NOMO-1 (cell line): ENCODE measurements at regions not wholly inside any gene's neighbourhood (a gene's known extent, or its start where the extent isn't known, plus 50 kb on each side); places are given as distances from the start of the nearest gene placed in this dataset.
"Not testable (repeated sequence)": the region's sequence is repeated elsewhere in the genome, so short reads cannot be mapped to it uniquely, and the experiment has no call there.

ENCODE experiments used
- DNase-seq, 2 experiments: peaks; one replicate each; lab custom pipeline; 2025; ENCODE audit not compliant: unreplicated experiment in 2 of 2; lab: John Stamatoyannopoulos, UW

GRCh38 chrX:45622538-45622937 is 421.9 kb upstream of the DIPK2B start:
- DNase-seq, result no peak

DNA sequence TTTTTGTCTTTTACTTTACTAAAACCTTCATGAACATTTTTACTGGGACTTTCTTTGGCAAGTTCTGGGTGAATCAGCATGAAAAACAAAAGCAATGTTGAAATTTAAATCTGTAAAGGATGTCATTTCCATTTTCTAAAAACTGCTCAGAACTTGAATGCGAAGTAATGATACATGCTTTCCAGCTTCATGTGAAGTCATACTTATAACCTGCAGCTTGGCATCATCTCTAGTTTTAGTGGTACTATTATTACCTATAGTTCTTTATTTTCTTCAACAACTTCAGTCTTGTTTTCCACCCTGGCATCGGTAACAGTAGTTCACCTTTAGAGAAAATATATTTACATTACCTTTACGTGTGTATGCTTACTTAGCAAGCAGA is 421.4 kb upstream of the DIPK2B start:
- no peak for DNase-seq

DNA sequence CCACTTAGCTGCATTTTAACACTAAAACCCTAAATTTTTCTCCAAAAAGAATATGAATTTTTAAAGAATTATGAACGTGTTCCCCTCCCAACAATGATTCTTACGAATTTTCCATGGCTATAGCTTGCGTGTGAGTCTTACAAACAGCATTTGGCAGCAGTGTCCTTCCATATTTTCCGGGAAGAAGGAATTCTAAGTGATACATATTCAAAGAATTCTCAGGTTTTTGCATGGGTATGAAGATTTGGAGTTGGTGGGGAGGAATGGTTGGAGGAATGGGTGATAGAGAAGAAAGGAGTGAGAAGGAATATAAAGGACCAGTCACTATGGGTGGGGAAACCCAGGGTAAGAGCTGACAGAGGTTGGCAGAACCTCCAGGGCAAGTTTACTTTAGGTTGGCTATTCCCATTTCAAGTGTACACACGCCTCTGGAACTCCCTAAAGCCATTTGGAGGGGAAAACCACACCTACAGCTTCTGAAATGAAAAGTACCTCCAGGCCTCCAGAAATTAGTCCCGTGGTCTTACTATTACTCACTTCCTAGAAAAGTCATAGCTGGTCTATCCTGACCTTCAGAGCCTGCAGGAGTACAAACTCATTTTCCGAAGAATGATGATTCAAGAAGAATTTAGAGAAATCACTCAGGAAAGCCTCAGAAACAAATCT is 420.8 kb upstream of the DIPK2B start:
- no peak for DNase-seq

- no peak for DNase-seq
Observed at GRCh38 chrX:45619290-45619689, 418.6 kb upstream of the DIPK2B start.

GRCh38 chrX:45615591-45615990 is 414.9 kb upstream of the DIPK2B start:
- not testable (repeated sequence) for DNase-seq

DNA sequence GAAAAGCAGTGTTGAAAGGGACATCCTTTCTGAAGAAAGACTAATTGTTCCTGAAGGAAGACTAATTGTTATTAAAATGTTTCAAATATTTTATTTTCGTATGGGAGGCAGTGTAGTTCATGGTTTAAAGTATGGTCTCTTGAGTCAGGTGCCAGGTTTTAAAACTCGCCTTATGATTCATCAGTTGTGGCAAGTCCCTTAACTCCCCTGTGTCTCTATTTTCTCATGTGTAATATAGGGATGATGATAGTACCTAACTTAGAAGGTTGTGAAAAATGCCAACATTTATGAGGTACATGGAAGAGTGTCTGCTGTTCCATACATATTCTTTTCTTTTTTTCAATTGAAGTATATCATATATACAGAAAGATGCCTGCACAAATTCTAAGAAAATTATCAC is 414.2 kb upstream of the DIPK2B start:
- no peak for DNase-seq

- no peak for DNase-seq
Observed at GRCh38 chrX:45602151-45602550, 401.5 kb upstream of the DIPK2B start.

GRCh38 chrX:45601052-45601451 is 400.4 kb upstream of the DIPK2B start:
- no peak for DNase-seq

- DNase-seq, result no peak
Observed at GRCh38 chrX:45598861-45599260, 398.2 kb upstream of the DIPK2B start.

DNA sequence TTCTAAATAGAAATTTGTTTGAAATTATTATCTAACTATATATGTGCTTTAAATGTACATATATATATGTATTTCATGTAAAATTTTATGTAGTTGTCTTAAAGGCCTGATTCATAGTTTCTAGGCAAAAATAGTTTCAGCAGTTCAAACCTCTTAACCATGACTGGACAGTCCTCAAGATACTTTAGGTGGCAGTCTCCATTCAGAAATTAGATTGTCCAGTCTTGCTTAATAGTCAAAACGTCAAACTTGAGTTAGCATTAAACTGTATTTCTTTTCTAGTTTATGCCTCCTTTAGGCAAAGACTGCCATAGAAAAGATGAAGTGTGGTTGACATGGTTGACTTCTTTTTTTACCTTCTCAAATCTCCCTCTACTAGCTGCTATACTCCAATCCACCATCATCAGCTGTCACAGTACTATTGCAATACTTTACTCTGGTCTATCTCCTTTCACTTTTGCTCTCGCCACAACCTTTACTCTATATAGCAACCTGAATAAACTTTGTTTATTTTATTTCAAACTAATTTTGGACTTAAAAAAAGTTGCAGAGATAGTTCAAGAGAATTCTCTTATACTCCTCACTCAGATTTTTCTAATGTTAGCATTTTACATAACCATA is 395.6 kb upstream of the DIPK2B start:
- no peak for DNase-seq

GRCh38 chrX:45592101-45592500 is 391.4 kb upstream of the DIPK2B start:
- DNase-seq, result no peak

DNA sequence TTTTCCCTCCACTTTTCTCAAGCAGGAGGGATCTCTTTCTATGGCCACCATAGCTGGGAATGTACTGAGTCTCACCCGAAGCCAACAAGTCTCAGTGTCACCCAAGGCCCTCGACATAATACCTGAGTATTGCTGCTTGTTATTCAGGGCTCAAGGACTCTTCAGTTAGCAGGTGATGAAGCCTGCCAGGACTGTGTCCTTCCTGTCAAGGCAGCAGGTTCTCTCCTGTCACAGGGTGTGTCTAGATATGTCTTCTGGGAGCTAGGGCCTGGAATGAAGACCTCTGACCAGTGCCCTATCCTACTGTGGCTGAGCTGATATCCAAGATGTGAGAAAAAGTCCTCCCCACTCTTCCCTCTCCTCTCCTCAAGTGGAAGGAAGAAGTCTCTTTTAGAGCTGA is 391.0 kb upstream of the DIPK2B start:
- DNase-seq, result no peak

GRCh38 chrX:45584717-45585116 is 384.0 kb upstream of the DIPK2B start:
- DNase-seq, result no peak

- DNase-seq, result no peak
Observed at GRCh38 chrX:45577361-45577760, 376.7 kb upstream of the DIPK2B start.

DNA sequence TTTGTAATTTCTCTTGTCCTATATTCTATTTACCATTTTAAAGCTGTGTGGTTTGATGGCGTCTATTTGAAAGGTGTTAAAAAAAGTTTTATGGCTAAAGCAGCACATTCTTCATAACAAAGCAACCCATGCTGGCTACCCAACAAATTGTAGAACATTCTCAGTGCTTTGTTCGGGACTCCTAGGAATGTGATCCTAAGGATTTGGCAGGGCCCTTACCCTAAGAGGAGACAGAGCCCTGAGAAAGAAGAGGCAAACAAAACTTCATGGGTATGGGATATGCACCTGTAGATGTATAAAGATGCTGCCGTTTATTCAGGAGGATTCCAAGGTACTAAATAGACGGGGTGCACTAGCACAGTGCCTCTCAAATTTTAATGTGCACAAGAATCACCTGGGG is 370.8 kb upstream of the DIPK2B start:
- no peak for DNase-seq

DNA sequence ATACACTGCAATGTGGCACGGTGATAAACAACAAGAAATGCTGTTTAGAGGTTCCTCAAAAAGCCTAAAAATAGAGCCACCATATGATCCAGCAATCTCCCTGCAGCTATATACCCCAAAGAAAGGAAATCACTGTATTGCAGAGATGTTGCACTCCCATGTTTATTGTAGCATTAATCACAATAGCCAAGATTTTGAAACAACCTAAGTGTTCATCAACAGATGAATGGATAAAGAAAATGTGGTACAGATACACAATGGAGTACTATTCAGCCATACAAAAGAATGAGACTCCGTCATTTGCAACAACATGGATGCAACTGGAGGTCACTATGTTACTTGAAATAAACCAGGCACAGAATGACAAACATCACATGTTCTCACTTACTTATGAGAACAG is 365.8 kb upstream of the DIPK2B start:
- DNase-seq, result no peak

- no peak for DNase-seq
Observed at GRCh38 chrX:45557387-45557786, 356.7 kb upstream of the DIPK2B start.

GRCh38 chrX:45554736-45555135 is 354.1 kb upstream of the DIPK2B start:
- no peak for DNase-seq

DNA sequence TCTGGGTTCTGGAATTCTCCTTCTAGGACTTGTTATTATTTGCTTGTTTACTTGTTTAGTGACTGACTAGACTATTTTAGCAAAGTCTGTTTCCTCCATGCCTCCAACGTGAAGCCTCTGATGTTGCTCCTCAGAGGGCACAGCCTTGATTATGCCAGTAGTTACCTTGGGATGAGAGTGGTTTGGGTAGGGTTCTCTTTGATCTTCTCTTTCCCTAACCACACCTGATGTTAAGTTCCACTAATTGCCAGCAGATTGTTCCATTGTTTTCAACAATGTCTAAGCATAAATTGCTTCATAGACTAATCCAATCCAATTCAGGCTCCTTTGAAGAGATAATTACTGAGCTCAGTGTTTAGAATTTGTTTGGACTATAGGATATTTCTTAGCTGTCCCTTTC is 352.7 kb upstream of the DIPK2B start:
- no peak for DNase-seq

DNA sequence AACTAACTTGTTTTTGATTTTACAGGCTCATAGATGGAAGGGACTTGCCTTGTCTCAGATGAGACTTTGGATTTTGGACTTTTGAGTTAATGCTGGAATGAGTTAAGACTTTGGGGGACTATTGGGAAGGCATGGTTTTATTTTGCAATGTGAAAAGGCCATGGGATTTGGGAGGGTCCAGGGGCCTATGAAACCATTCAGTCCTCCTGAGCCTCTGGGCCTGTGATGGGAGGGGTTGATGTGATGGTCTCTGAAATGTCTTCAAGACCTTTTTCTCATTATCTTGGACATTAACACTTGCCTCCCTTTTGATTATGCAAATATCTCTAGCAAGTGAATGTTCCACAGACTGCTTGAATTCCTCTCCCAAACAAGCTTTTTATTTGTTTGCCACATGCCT is 346.0 kb upstream of the DIPK2B start:
- DNase-seq, result not testable (repeated sequence)

DNA sequence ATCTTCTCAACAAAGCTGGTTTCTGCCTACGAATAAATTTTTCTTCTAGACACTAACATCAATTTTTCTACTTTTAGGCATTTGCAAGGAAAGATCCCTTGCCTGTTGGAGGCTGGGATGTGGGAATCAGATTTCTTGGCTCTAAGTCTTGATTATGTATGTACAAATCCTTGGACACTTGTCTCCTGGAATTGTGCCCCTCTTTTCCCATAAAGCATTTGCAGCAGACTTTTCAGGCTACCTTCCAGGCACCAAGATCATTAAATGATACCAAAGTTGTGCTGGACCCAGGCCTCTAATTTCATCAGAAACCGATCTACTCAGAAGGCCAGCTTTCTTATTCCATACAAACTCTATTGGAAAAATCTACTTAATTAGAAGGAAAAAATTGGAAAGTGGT is 339.5 kb upstream of the DIPK2B start:
- DNase-seq, result no peak

DNA sequence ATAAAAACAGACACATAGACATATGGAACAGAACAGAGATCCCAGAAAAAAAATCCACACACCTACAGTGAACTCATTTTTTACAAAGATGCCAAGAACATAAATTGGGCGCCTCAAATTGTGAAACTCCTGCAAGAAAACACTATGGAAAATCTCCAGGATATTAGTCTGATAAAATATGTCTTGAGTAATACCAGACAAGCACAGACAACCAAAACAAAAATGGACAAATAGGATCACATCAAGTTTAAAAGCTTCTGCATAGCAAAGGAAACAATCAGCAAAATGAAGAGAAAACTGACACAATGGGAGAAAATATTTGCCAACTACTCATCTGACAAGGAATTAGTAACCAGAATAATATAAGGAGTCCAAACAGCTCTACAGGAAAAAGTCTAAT is 337.3 kb upstream of the DIPK2B start:
- no peak for DNase-seq

GRCh38 chrX:45527834-45528233 is 327.2 kb upstream of the DIPK2B start:
- no peak for DNase-seq
